ENCODE measurements at regions not wholly inside any gene's neighbourhood (a gene's known extent, or its start where the extent isn't known, plus 50 kb on each side); places are given as distances from the start of the nearest gene placed in this dataset.

- TF ChIP-seq, protein P1, sequence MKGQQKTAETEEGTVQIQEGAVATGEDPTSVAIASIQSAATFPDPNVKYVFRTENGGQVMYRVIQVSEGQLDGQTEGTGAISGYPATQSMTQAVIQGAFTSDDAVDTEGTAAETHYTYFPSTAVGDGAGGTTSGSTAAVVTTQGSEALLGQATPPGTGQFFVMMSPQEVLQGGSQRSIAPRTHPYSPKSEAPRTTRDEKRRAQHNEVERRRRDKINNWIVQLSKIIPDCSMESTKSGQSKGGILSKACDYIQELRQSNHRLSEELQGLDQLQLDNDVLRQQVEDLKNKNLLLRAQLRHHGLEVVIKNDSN (IDR thresholded peaks at IDR 0.05; ENCODE audit: borderline replicate concordance, low read depth): no peak
- TF ChIP-seq TAF1 (IDR thresholded peaks at IDR 0.05; ENCODE audit: borderline replicate concordance, low read depth, low read length): no peak
- TF ChIP-seq NFIC (IDR thresholded peaks at IDR 0.05; ENCODE audit: borderline replicate concordance): no peak
- no peak for TF ChIP-seq EZH2phosphoT487 (IDR thresholded peaks at IDR 0.05; ENCODE audit: borderline replicate concordance, low read depth)
- TF ChIP-seq RFX5 (IDR thresholded peaks at IDR 0.05; ENCODE audit: low read length): no peak
Measured at GRCh38 chr1:115404911-115405310, 66.9 kb upstream of the NGF start (continued).

GRCh38 chr1:115402753-115403184, 64.7 kb upstream of the NGF start:
- Histone ChIP-seq H4K20me1 (ENCODE audit: insufficient read depth) (no peaks in the 10 kb centered on the region), H3K36me3 (replicated peaks in 1 of 2; ENCODE audit: control insufficient read depth in 1 of 2, insufficient read depth in 2 of 2, low read length in 1 of 2) (no peaks in the 10 kb centered on the region), H3K27me3 (ENCODE audit: insufficient read depth) (no peaks in the 10 kb centered on the region), H3K9me2 (no peaks in the 10 kb centered on the region), H3K9me3 (no peaks in the 10 kb centered on the region), H3K4me2 (no peak overlapping the region), H2AFZ (ENCODE audit: low read depth) (no peak overlapping the region), H3K4me1 (ENCODE audit: control insufficient read depth in 1 of 2, insufficient read depth in 2 of 2, low read depth in 1 of 2, low read length in 1 of 2) (no peaks in the 10 kb centered on the region), H3K9ac (no peak overlapping the region), H3K79me2 (ENCODE audit: insufficient read depth) (no peaks in the 10 kb centered on the region), H3F3A (replicated peaks; ENCODE audit: insufficient read depth) (no peaks in the 10 kb centered on the region), H3K4me3 (ENCODE audit: low read depth in 2 of 2, low read length in 1 of 2) (no peak overlapping the region), H3K27ac (ENCODE audit: low read depth in 2 of 2, low read length in 1 of 2) (no peak overlapping the region)
- WGBS (ENCODE audit: low lambda C conversion rate): 45% methylated on average over 1 of the region's 2 CpGs
- POLR2A ChIA-PET: no interaction called here
- no peak for DNase-seq
- TF ChIP-seq MEF2A (IDR thresholded peaks at IDR 0.05; ENCODE audit: borderline replicate concordance, low read depth): no peak
- TF ChIP-seq ELF1 (IDR thresholded peaks at IDR 0.05): no peak
- TF ChIP-seq NRF1 (IDR thresholded peaks at IDR 0.05; ENCODE audit: low read depth, low read length): no peak
- no peak for TF ChIP-seq TCF12 (IDR thresholded peaks at IDR 0.05)
- no peak for TF ChIP-seq MXI1 (IDR thresholded peaks at IDR 0.05; ENCODE audit: low read depth, low read length)
- no peak for TF ChIP-seq POLR2AphosphoS5 (IDR thresholded peaks at IDR 0.05; ENCODE audit: low read depth, low read length)
- TF ChIP-seq, protein P2, sequence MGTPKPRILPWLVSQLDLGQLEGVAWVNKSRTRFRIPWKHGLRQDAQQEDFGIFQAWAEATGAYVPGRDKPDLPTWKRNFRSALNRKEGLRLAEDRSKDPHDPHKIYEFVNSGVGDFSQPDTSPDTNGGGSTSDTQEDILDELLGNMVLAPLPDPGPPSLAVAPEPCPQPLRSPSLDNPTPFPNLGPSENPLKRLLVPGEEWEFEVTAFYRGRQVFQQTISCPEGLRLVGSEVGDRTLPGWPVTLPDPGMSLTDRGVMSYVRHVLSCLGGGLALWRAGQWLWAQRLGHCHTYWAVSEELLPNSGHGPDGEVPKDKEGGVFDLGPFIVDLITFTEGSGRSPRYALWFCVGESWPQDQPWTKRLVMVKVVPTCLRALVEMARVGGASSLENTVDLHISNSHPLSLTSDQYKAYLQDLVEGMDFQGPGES (IDR thresholded peaks at IDR 0.05; ENCODE audit: low read depth, low read length): no peak
- CTCF ChIA-PET: interaction anchor here (0.6 to 1.1 kb wide), 3 partner anchors 67 to 260 kb away, joined by 3 to 4 read pairs (median 3); no protein-coding TSS in a partner anchor

DNA sequence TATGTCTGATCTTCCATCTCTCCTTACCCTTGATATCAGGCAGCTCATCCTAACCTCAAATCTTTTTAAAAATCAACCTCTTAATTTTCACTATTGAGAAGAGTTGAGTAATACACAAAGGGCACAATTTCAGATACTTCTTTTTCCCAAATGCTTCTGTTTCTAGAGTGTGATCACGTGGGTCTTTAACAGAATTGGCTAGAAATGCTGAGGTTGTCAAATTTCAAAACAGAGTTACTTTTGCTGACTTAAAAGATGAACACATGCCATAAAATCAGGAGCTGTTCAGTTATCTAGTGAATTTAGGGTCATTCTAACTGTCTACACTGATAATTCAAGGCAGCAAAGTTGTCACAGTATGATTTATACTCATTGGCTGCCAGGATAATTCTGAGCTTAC, 63.6 kb upstream of the NGF start:
- no peak for DNase-seq
- ChIA-PET POLR2A (no interaction called here), CTCF (interaction anchor here (0.7 kb wide), 1 partner anchor 262 kb away, joined by 3 read pairs; no protein-coding TSS in a partner anchor)
- no peaks in the 10 kb centered on the region for H3K79me2 ChIP-seq (ENCODE audit: insufficient read depth)
- no peaks in the 10 kb centered on the region for H3K4me1 ChIP-seq (ENCODE audit: control insufficient read depth in 1 of 2, insufficient read depth in 2 of 2, low read depth in 1 of 2, low read length in 1 of 2)
- no peak overlapping the region for H3K4me3 ChIP-seq (ENCODE audit: low read depth in 2 of 2, low read length in 1 of 2)
- no peaks in the 10 kb centered on the region for H3F3A ChIP-seq (replicated peaks; ENCODE audit: insufficient read depth)
- no peaks in the 10 kb centered on the region for H3K36me3 ChIP-seq (replicated peaks in 1 of 2; ENCODE audit: control insufficient read depth in 1 of 2, insufficient read depth in 2 of 2, low read length in 1 of 2)
- H4K20me1 ChIP-seq (ENCODE audit: insufficient read depth): no peaks in the 10 kb centered on the region
- H3K9ac ChIP-seq: no peak overlapping the region
- no peak overlapping the region for H3K4me2 ChIP-seq
- WGBS (ENCODE audit: low lambda C conversion rate): 57% methylated on average over 1 of the region's 1 CpG
- H3K27ac ChIP-seq (ENCODE audit: low read depth in 2 of 2, low read length in 1 of 2): no peak overlapping the region
- H2AFZ ChIP-seq (ENCODE audit: low read depth): no peak overlapping the region
- no peaks in the 10 kb centered on the region for H3K9me3 ChIP-seq
- H3K9me2 ChIP-seq: no peaks in the 10 kb centered on the region
- H3K27me3 ChIP-seq (ENCODE audit: insufficient read depth): no peaks in the 10 kb centered on the region
- TF ChIP-seq, protein P2 (IDR thresholded peaks at IDR 0.05; ENCODE audit: low read depth, low read length): no peak
- no peak for TF ChIP-seq JUND (IDR thresholded peaks at IDR 0.05)
- TF ChIP-seq TCF12 (IDR thresholded peaks at IDR 0.05): no peak
- TF ChIP-seq FOSL2 (IDR thresholded peaks at IDR 0.05; ENCODE audit: borderline replicate concordance, low read depth): no peak
- TF ChIP-seq, protein P3, sequence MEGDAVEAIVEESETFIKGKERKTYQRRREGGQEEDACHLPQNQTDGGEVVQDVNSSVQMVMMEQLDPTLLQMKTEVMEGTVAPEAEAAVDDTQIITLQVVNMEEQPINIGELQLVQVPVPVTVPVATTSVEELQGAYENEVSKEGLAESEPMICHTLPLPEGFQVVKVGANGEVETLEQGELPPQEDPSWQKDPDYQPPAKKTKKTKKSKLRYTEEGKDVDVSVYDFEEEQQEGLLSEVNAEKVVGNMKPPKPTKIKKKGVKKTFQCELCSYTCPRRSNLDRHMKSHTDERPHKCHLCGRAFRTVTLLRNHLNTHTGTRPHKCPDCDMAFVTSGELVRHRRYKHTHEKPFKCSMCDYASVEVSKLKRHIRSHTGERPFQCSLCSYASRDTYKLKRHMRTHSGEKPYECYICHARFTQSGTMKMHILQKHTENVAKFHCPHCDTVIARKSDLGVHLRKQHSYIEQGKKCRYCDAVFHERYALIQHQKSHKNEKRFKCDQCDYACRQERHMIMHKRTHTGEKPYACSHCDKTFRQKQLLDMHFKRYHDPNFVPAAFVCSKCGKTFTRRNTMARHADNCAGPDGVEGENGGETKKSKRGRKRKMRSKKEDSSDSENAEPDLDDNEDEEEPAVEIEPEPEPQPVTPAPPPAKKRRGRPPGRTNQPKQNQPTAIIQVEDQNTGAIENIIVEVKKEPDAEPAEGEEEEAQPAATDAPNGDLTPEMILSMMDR (IDR thresholded peaks at IDR 0.05): no peak
- no peak for TF ChIP-seq SIN3A (IDR thresholded peaks at IDR 0.05; ENCODE audit: borderline replicate concordance, low read depth, low read length)
- no peak for TF ChIP-seq REST (IDR thresholded peaks at IDR 0.05; ENCODE audit: low read depth, low read length)
- TF ChIP-seq FOXM1 (IDR thresholded peaks at IDR 0.05; ENCODE audit: low read depth): no peak
- TF ChIP-seq SMC3 (IDR thresholded peaks at IDR 0.05; ENCODE audit: low read depth, low read length): no peak
- TF ChIP-seq ELF1 (IDR thresholded peaks at IDR 0.05): no peak
